HG03378 (cell line): ENCODE measurements at regions not wholly inside any gene's neighbourhood (a gene's known extent, or its start where the extent isn't known, plus 50 kb on each side); places are given as distances from the start of the nearest gene placed in this dataset.

Experiments
- ATAC-seq: cut with Tn5 transposase; IDR thresholded peaks from one replicate; pipeline ENCODE4 v1.9.1; 2021; ENCODE audit warnings: mild to moderate bottlenecking, moderate library complexity; ENCODE audit not compliant: unreplicated experiment

GRCh38 chr18:38305961-38306360, 740.4 kb upstream of the CELF4 start:
- ATAC-seq = no peak

GRCh38 chr18:38301621-38302020, 736.0 kb upstream of the CELF4 start:
- ATAC-seq = no peak

- no peak for ATAC-seq
Observed at GRCh38 chr18:38297910-38298309, 732.3 kb upstream of the CELF4 start.

- ATAC-seq = no peak
Observed at GRCh38 chr18:38290229-38290628, 724.6 kb upstream of the CELF4 start.

GRCh38 chr18:38284972-38285371, 719.4 kb upstream of the CELF4 start:
- no peak for ATAC-seq

- ATAC-seq = no peak
Observed at GRCh38 chr18:38263066-38263465, 697.5 kb upstream of the CELF4 start.

GRCh38 chr18:38262661-38263060, 697.1 kb upstream of the CELF4 start:
- no peak for ATAC-seq

GRCh38 chr18:38257661-38258060, 692.1 kb upstream of the CELF4 start:
- no peak for ATAC-seq

GRCh38 chr18:38256366-38256765, 690.8 kb upstream of the CELF4 start:
- ATAC-seq = no peak

DNA sequence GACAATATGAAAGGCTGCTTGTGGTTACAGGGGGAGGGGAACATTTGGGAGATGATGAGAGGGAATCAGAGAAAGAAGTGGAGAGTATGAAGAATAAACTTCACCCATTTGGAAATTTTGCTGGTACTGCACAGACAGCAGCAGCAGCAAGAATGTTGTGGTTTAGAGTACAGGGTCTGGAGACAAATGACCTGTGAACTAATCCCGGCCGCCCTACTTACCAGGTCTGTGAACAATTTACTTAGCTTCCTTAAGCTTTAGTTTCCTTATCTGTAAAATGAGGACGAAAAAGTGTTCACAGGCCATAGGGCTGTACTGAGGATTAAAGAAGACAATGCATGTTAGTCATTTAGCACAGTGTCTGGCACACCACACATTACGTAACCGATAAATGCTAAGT, 685.4 kb upstream of the CELF4 start:
- no peak for ATAC-seq

DNA sequence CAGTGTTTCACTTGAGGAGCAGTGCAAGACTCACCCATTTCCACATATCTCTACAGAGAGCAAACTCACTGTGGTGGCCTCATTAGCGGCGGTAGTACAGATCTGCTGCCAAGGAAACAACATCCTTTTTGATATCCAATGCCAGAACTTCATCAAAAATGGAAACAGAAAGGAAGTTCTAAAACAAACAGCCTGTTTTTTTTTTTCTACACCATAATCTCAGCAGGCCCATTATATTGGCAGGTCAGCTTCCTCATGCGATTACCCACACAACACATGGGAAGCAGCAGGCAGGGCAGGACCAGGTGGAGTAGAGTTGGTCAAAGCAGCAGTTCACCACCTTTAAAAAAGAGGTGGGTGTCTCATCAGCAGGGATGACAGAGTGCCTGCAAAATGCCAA, 678.9 kb upstream of the CELF4 start:
- no peak for ATAC-seq

DNA sequence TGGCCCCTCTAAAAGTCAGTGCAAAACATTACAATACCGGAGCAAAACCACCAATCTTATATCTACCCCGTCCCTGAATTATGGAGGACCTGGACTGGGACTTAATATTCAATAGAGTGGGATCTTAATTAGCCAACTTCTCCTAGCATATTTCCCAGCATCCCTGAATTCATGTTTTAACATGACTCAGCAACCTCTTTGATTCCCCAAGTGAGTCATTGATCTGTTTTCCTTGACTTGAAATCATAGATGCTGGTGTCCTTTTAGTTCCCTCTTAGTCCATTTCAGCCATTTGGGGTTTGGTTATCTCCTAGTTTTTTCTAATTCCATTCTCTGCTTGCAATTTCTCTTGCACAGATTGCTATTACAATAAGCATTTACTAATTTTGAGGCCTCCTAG, 677.7 kb upstream of the CELF4 start:
- ATAC-seq = no peak

- ATAC-seq = no peak
Observed at GRCh38 chr18:38241736-38242135, 676.1 kb upstream of the CELF4 start.

DNA sequence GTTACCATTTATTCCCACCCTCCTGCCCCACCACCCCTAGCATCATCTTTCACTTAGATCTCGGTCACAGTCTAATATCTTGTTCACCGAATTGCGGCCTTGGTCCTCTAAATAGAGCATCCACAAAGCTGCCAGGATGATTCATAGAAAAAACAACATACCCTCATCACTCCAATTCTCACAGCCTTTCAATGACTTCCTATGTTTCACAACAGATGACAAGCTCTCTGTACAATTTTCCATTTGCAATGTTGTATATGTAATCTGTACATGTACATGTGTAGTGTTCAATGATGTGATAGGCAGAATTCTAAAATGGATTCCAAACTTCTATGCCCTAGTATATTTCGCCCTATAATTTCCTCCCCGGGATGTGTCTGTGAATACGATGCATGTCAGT, 675.6 kb upstream of the CELF4 start:
- no peak for ATAC-seq

DNA sequence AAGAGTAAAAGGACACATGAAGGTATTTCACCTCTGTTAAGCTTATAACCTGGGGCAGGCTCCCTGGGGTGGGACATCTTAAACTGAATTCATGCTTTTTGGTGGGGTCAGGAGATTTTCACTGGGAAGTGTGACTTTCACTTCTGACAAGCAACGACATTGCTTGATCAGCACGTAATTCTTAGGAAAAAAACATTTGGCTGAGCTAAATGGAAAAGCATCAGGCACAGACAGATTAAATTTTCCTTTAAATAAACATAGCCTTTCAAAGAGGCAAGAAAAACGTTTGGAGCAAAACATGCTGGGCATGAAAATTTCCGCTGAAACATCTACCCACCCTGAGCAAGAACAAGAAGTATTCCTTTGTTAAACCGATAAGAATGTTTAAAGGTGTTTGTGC, 674.0 kb upstream of the CELF4 start:
- no peak for ATAC-seq

DNA sequence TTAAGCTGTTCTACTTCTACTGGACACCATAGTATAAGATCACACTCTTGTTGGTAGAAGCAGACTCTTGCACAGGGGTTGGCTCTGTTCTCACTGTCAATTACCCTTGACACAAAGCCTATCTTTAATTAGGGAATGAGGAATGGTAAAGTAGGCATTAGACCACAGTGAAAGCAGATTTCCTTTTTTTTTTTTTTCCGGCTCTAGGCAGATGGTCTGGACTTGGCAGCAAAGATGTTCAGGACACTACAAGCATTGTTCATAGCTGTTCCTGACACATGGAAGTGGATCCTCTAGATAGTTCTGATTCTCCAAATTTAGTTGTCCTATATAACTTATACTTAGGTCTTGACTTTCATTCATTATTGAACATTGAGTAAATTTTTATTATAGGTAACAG, 672.2 kb upstream of the CELF4 start:
- ATAC-seq = no peak

DNA sequence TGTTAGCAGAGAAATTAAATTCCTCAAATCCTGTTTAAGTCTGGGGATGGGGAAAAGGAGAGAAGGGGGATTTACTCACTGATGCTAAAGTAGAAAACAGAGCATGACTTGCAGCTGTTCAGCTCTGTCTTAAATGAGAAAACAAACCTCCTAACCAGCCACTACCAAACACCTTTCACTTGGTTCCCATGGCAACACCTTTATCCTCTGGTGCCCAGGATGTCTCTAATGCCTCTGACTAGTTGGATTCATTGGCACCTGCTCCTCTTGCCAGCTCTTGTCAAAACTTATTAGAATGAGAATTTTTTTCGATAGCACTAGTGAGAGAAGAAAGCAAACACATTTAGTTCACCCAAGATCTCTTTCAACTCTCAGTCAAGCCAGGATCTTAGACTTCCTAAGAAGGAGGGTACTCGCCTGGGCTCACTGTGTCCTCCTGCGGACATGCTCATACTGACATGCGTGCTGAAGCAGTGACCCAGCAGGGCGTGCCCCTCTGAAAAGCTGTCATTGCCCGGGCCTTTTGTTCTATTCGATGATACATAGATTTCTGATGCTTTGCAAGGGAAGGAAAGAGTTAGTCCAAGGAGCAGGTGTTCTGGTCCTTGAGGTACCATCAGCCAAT, 656.0 kb upstream of the CELF4 start:
- ATAC-seq = no peak

GRCh38 chr18:38198956-38199355, 633.4 kb upstream of the CELF4 start:
- no peak for ATAC-seq

DNA sequence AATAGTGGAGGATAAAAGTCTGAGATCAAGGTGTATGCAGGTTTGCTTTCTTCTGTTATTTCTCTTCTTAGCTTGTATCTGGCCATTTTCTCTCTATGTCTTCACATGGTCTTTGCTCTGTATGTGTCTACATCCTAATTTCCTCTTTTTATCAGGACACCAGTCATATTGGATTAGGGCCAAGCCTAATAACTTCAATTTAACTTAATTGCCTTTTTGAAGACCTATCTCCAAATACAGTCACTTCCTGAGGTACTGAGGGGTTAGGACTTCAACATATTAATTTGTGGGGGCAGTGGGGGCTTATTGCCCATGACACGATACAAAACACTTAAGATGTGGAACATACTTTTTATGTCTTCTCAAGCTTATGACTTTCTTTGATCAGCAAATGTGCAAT, 632.9 kb upstream of the CELF4 start:
- ATAC-seq = no peak

GRCh38 chr18:38186491-38186890, 620.9 kb upstream of the CELF4 start:
- ATAC-seq = no peak

GRCh38 chr18:38174594-38174993, 609.0 kb upstream of the CELF4 start:
- ATAC-seq = no peak

DNA sequence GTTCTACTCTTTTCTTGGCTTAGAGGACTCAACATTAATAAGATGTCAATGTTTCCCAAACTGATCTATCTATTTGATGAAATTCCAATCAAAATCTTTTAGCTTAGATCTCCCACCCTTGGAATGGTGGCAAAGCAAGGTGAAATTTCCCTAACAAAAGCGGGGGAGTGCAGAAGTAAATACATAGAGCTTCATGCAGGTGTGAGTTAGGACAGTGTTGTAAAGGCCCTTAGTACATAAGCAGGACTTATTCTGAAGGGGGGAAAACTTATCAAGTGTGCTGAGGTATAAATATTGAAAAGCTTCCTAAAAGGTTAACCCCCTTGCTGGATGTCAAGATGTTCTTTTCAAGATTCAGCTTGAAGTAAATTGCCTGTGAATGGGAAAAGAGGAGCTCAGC, 608.6 kb upstream of the CELF4 start:
- ATAC-seq = no peak

DNA sequence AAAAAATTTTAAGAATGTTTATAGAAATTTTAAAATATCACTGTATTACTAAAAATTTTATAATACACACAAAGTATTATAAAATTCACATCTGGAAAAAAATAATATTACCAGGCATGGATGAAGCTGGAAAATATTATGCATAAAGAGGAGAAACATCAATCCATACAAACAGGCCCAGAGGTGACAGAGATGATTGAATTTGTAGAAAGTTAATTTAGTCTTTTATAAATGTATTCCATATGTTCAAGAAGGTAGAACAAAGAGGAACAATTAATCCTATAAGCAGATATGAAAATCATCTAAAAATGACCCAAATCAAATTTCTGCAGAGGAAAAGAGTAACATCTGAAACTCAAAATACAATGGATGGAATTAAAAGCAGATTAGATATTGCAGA, 605.2 kb upstream of the CELF4 start:
- no peak for ATAC-seq

DNA sequence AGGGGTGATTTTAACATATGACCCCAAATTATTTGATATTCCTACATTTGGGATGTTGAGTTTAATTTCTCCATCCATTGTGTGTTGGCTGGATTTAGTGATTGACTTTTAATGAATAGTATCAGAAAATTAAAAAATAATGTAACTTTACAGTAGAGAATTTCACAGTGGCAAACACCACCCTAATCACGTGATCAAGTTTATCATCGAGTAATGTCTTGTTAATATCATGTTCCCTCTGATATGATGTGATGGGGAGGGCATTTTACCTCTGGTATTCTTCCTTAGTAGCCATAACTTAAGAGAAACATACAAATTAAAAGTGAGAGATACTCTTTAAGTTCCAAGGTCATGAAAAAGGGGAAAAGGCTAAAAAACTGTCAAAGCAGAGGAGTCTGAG, 602.0 kb upstream of the CELF4 start:
- no peak for ATAC-seq
